ENCODE measurements at regions not wholly inside any gene's neighbourhood (a gene's known extent, or its start where the extent isn't known, plus 50 kb on each side); places are given as distances from the start of the nearest gene placed in this dataset.
"Not testable (repeated sequence)": the region's sequence is repeated elsewhere in the genome, so short reads cannot be mapped to it uniquely, and the experiment has no call there.

GRCh38 chr22:47328550-47329243 lies 566.2 kb downstream of the TBC1D22A start:
- DNase-seq: no peak

- DNase-seq: no peak
Observed at GRCh38 chr22:47327241-47327640, 564.8 kb downstream of the TBC1D22A start.

GRCh38 chr22:47325249-47325648 lies 562.8 kb downstream of the TBC1D22A start:
- DNase-seq: no peak

GRCh38 chr22:47324435-47324990 lies 562.1 kb downstream of the TBC1D22A start:
- DNase-seq: no peak

- no peak for DNase-seq
Observed at GRCh38 chr22:47323518-47323917, 561.1 kb downstream of the TBC1D22A start.

- DNase-seq: peak; percentile 86
Observed at GRCh38 chr22:47322854-47323253, 560.4 kb downstream of the TBC1D22A start.

- DNase-seq: no peak
Observed at GRCh38 chr22:47320560-47320959, 558.1 kb downstream of the TBC1D22A start.

- no peak for DNase-seq
Observed at GRCh38 chr22:47318041-47318737, 555.7 kb downstream of the TBC1D22A start.

GRCh38 chr22:47315862-47316419 lies 553.5 kb downstream of the TBC1D22A start:
- DNase-seq: peak; percentile 61

GRCh38 chr22:47310601-47311000 lies 548.2 kb downstream of the TBC1D22A start:
- no peak for DNase-seq

GRCh38 chr22:47309946-47310345 lies 547.5 kb downstream of the TBC1D22A start:
- DNase-seq: no peak

GRCh38 chr22:47309476-47309875 lies 547.0 kb downstream of the TBC1D22A start:
- DNase-seq: no peak

GRCh38 chr22:47308886-47309285 lies 546.4 kb downstream of the TBC1D22A start:
- no peak for DNase-seq

GRCh38 chr22:47307822-47308221 lies 545.4 kb downstream of the TBC1D22A start:
- DNase-seq: no peak

- no peak for DNase-seq
Observed at GRCh38 chr22:47307326-47307725, 544.9 kb downstream of the TBC1D22A start.

GRCh38 chr22:47304854-47305253 lies 542.4 kb downstream of the TBC1D22A start:
- DNase-seq: no peak

GRCh38 chr22:47304191-47304831 lies 541.9 kb downstream of the TBC1D22A start:
- DNase-seq: no peak

- no peak for DNase-seq
Observed at GRCh38 chr22:47303161-47303890, 540.9 kb downstream of the TBC1D22A start.

- not testable (repeated sequence) for DNase-seq
Observed at GRCh38 chr22:47302587-47302986, 540.1 kb downstream of the TBC1D22A start.

GRCh38 chr22:47301820-47302475 lies 539.5 kb downstream of the TBC1D22A start:
- DNase-seq: no peak

- DNase-seq: no peak
Observed at GRCh38 chr22:47300698-47301405, 538.4 kb downstream of the TBC1D22A start.

Data from NCI-H345 (cell line).